Middle frontal gyrus (tissue), 1 donor: ENCODE measurements at regions not wholly inside any gene's neighbourhood (a gene's known extent, or its start where the extent isn't known, plus 50 kb on each side); places are given as distances from the start of the nearest gene placed in this dataset.

Experiments
- DNase-seq: peaks from one replicate; pipeline ENCODE4 v3.0.0-alpha.2; 2015; ENCODE audit warnings: low spot score; ENCODE audit errors: extremely low spot score

GRCh38 chr2:160869411-160869810, 290.8 kb upstream of the TANK start:
- no peak for DNase-seq

- DNase-seq, result no peak
These were observed 289.3 kb upstream of the TANK start for GRCh38 chr2:160870729-160871465.

- no peak for DNase-seq
These were observed 288.3 kb upstream of the TANK start for GRCh38 chr2:160871953-160872352.

- no peak for DNase-seq
These were observed 284.2 kb upstream of the TANK start for GRCh38 chr2:160876029-160876428.

GRCh38 chr2:160876765-160877164, 283.5 kb upstream of the TANK start:
- DNase-seq, result no peak

- DNase-seq, result no peak
These were observed 281.6 kb upstream of the TANK start for GRCh38 chr2:160878618-160879017.

- DNase-seq, result no peak
These were observed 277.3 kb upstream of the TANK start for GRCh38 chr2:160882906-160883305.

- no peak for DNase-seq
These were observed 276.2 kb upstream of the TANK start for GRCh38 chr2:160884056-160884455.

GRCh38 chr2:160889439-160890170, 270.6 kb upstream of the TANK start:
- DNase-seq, result no peak

GRCh38 chr2:160890667-160891352, 269.4 kb upstream of the TANK start:
- no peak for DNase-seq

GRCh38 chr2:160891353-160891740, 268.9 kb upstream of the TANK start:
- DNase-seq, result no peak

GRCh38 chr2:160892204-160892603, 268.0 kb upstream of the TANK start:
- DNase-seq, result no peak

- DNase-seq, result no peak
These were observed 266.6 kb upstream of the TANK start for GRCh38 chr2:160893581-160893980.

GRCh38 chr2:160898581-160899307, 261.5 kb upstream of the TANK start:
- DNase-seq, result no peak

GRCh38 chr2:160901613-160902012, 258.6 kb upstream of the TANK start:
- no peak for DNase-seq

- no peak for DNase-seq
These were observed 254.4 kb upstream of the TANK start for GRCh38 chr2:160905862-160906261.

GRCh38 chr2:160906878-160907277, 253.3 kb upstream of the TANK start:
- DNase-seq, result no peak

GRCh38 chr2:160907738-160908137, 252.5 kb upstream of the TANK start:
- DNase-seq, result no peak

- no peak for DNase-seq
These were observed 252.1 kb upstream of the TANK start for GRCh38 chr2:160908157-160908556.

- DNase-seq, result no peak
These were observed 250.4 kb upstream of the TANK start for GRCh38 chr2:160909781-160910242.

GRCh38 chr2:160910681-160911080, 249.5 kb upstream of the TANK start:
- no peak for DNase-seq

GRCh38 chr2:160911258-160911657, 249.0 kb upstream of the TANK start:
- DNase-seq, result no peak
